Activated CD8-positive, alpha-beta memory T cell treated with anti-CD3 and anti-CD28 coated beads, Interleukin-2, amount 50 U/mL, for 4 hours (primary cell): ENCODE measurements at regions not wholly inside any gene's neighbourhood (a gene's known extent, or its start where the extent isn't known, plus 50 kb on each side); places are given as distances from the start of the nearest gene placed in this dataset.

ENCODE experiments used
- DNase-seq: peaks from one replicate; pipeline ENCODE4 v3.0.0-alpha.2; 2020

DNA sequence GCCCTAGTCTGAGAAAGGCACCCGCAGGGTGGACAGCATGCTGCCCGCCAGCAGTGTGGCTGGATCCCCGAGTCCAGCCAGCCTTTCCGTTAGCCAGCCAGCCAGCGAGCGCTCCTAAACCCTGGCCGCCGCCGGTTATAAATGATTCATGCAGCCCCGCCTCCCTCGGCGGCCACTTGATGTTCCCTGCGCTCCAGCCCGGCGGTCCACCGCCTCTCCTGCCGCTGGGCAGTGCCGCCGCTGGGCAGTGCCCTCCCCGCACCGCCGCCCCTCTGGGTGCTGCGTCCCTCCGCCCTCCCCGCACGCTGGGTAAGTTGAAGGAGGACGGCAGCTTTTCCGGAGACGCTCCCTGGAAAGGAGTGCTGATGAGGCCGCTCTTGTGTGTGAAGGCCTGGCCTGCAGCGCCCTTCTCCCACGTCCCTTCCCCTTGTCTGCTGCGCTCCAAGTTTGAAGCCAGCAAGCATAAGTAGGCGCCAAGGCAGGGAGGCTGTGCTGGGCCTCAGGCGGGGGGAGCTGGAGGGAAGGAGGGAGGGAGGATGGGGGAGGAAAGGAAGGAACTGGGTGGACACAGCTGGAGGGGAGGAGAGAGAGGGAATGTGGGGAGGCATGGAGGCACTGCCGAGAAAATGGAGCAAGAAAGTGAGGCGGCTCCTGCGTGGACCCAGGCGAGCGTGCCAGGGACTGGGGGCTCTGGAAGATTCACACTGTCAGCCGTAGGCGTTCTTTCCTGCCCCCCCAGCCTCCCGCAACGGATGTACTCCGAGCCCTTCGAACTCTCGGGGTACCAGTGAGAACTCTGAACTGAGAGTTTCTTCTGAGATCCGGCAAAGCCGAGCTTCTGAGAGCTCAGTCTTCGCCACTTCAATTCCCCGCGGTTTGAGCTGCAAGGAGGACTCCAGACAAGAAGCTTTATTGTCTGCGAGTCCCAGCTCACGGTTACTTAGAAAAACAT, 131.9 kb downstream of the GLI2 start:
- DNase-seq: no peak

DNA sequence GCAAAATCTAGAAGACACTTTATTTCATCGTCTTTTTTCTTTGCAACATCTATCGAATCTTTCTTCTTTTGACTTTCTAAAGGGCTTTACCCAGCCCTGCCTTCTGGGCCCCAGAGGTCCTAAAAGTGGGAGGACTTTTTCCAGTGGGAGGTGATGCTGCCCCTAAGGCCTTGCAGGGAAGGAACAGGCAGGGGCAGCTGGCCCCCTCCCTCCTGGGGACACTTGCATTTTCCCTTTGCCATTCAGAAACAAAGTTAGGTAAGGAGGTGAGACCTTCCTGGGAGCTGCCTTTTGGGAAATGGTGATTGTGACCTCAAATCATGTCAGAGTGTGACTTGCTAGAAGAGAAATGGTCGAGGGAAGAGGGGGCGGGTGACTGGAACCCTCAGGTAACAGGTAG, 132.7 kb downstream of the GLI2 start:
- DNase-seq: no peak

DNA sequence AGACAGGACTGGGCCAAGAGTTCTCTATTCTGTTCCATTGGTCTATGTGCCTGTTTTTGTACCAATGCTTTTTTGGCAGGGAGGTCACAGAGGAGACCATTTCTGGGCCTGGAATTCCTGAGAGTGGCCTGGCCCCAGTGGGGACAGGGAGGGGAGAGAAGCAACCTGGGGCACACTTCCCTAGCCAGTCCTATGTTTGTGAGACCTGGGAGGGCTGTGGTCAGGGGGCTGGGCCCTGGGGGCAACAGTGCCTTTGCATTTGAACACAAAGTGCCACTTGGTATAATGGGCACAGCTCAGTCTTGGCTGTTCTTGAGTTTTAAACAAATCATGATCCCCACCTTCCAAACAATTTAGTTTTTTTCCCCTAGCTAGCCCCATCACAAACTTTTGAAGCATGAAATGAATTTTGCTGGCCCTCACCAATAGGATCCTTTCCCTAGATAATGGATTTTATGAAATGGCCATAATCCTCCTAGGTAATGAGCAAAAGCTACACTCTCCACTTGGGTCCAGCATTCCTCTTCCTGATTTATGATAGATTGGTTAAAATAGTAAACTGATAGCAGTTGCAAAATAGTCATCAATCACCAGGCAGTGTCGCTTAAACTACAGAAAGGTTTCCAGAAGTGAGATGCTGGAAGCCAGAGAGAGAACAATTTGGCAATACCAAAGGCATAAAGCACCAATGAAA, 133.5 kb downstream of the GLI2 start:
- DNase-seq: no peak

DNA sequence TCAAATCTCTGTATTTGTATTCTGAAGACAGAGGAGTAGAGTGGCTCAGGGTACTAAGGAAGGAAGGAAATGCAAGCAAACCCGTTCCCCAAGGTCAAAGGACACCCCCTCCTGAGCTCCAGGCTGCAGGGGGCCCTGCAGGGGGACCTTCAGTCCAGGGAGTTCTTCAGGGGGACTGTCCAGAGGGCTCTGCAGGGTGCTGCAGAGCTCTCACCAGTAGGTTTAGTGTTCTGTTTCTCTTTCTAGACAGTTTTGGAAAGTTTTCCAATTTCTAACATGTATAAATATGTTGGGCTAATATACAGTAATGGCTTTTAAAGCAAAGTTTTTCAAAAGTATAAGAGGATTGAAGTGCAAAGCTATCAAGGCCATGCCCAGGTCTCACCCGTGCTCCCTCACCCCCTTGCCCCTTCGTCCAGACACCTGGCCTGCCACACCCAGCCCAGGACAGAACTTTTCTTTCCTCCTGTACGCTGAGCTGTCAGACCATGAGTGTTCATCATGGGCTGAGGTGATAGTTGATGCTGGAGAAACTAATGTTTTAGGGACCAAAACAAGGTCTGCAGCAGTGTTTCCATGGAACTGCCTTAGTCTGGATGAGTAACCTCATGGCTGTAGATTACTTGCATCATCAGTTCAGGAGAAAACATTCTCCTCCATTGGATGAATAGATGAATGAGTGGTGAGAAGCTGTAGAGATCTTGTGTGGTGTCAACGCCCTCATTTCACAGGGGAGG, 134.2 kb downstream of the GLI2 start:
- no peak for DNase-seq

DNA sequence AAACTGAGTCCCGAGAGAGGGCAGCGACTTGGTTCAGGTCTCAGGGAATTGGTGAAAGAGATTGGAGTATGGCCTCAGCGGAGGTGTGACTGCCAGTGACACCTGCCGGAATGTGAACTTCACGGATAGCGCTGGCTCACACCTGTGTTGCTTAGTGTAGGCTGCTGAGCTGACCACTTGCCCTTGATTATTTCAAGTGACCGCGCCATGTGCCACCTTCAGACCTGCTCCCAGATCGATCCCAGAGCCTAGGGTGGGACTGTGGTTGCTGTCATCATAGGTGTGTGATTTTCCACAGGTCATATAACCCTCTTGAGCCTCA, 134.8 kb downstream of the GLI2 start:
- no peak for DNase-seq

DNA sequence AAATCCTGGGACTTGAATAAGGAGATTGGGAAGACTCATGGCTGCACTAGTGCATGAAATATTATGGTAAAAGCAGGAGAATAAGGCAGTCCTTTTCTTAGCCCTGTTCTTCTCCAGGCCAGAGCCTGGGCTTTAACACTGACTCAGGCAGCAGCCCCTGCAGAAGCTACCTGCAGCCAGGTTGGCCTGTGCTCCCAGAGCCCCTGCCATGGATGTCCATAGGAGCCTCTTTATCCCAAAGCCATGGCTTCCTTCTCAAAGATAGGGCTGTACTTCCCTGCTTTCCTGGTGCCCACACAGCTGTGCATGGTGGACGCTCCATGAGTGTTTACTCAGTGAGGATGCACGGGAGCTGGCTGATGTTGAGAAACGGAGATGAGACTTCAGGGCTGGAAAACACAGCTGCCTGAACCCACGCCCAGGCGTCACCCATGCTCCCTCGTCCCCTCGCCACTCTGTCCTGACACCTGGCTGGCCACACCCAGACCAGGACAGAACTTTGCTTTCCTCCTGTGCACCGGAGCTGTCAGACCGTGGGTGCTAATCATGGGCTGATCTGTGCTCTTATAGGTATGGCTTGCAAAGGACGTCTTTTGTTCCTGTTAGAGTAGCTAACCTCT, 135.5 kb downstream of the GLI2 start:
- no peak for DNase-seq

DNA sequence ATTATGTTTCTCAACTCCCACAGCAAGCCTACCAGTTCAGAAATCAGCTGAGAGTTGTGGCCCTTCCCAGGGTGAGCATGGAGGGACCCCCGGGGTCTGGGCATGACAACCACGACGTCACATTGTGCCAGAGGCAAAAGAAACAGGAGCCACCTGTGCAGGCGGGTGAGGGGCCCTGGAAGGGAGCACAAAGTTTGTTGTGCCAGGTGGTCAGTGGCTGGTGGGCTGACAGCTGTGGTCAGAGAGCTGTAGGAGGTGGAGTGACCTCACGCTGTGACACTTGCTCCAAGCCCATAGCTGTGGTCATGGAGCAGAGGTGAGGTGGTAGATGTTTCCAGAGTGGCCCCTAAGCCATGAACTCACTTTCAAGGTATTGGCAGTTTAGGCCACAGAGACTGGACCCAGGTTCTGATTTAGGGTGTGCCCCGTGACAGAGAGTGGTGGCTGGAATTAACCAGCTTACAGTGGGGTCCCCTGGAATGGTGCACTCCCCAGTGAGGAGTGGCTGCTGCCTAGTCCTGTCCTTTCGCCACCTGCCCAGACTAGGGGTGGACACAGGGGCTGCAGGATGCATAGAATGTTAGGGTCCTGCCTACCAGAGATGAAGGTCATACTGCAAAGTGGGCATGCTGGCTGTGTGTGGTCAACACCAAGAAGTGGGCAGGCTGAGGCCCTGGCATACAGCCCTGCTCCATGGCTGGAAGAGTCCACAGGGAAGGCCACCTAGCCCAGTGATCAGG, 136.4 kb downstream of the GLI2 start:
- DNase-seq: no peak

DNA sequence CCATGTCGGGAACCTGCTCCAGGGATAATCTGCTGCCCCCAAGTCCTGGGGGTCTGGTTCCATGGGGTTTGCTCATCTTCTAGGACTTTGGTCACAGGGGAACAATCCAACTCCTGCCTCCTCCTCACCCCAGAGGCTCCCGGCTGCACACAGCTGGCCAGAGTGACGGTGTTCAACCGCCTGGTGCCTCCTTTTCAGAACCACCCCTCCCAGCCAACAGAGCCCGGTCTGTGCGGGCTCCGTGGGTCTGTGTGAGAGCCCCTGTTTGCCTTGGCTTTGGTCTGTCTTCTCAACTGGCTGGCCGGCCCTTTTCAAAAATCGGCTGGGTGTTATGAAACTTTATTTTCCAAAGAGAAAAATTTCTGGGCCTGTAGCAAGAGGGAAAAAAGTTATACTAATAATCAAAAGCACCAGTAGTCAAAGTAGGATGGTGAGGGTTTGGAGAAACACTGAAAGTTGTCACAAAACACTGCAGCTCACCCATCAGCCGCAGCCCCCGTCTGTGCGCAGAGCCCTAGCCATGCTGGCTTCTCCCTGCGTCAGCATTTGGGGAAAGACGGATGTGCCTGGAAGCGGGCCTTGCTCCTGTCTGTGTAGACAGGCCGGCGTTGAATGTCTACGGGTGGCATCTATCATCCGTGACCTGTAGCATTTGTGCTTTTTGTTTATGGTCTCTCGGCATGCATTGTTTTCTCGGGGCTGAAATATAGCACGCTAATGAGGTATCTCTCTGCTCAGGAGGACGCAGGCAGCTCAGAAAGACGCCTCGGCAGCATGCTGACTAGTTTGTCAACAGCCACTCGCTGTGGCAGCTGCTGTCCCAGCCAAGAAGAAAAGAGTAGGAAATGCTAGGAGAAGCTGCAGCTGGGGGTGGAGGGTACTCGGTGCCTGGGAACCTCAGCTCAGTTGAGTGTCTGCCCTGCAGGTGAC, 138.6 kb downstream of the GLI2 start:
- no peak for DNase-seq

DNA sequence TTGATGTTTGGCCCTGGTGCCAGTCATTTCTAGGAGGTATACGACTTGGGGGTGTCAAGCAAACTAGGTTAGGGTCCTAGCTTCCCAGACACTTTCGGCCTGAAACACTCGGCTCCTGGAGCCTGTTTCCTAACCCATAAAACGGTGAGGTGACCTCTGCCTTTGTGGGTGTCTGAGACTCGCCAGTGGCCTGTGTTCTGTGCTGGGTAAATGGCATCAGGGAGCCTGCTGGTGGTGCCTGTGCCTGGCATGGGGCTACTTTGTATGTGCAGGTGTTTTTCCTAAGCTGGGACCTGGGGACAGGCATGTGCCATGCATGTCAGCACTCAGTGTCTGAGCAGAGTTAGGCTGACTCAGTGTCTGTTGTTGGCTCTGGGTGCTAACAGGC, 139.2 kb downstream of the GLI2 start:
- no peak for DNase-seq

DNA sequence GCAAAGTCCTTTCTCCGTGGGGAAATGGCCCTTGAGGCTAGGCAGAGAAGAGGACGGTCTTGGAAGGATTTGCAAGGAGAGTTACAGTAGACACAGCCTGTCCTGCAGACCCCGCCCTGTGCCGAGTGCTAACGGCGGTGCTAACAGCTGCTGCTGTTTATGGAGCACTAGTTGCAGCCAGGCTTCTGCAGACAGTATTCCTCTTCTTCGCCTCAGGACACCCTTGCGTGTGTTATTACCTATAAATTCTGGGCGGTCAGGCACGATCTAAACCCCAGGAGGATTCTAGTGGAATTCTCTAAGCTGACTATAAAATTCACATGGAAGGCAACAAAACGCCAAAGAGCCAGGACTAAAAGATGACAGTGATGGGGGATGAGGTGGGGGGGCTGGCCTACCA, 139.8 kb downstream of the GLI2 start:
- no peak for DNase-seq

DNA sequence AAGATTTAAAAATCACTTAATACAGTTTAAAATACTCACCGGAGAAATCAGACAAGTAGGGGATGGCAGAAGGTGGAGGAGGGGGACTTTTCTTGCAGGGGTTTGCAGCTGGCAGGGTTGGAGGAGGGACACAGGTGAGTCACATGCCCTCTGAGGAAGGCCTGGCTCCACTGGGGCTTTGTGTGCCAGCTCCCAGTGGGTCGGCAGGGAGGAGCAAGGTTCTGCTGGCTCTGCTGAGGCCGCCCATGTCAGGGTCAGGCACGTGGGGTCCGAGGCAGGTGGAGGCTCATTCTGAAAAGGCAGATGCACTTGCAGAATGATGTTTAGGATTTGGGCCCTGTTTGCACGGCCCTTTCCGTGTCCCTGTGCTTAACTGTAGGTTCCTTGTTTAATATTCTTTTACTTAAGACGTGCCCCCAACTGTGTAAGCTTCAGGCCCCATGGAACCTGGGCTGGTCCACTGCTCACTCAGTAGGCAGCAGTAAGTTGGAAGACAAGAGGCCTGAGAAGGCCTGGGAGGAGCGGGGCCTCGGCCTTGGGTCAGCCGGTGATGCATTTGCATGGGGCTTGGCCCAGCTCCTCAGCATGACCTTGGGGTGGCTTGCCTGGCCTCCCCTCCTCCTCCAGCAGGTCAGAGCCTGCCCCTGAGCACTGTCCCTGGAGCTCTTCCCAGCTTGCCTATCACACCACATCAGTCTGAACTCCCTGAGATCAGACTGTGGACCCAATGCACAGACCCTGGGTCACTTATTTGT, 141.0 kb downstream of the GLI2 start:
- no peak for DNase-seq

DNA sequence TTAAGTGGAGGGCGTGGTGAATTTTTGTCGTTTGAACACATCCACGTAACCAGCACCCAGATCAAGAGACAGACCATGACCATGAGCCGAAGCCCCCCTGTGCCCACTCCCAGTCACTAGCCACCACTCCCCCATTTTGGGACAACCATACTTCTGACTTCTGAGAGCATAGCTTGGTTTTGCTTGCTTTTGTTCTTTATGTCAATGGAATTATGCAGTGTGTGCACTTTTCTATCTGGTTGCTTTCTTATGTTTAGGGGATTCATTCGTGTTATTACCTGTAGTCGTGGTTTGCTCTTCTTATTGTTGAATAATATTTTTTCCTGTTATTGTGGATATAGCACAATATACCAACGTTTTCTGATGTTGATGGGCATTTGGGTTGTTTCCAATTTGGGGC, 141.7 kb downstream of the GLI2 start:
- no peak for DNase-seq

DNA sequence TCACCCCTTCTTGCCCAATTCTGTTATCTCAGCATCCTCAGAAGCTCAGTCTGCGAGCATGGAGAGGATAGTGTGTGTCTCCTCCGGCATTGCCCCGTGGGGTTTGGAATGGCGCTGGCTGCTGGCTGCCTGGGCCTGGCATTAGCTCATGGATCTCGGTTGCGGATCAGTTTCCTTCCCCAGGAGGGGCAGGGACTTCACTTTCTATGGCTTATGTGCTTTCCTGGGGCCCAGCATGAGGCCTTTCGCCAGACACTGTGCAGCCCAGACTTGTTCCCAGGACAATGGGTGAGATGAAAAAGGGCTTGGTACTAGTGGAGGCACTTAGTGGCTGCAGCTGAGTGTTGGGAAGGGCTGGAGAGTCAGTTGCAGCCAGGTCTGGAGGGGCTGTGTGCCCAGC, 143.3 kb downstream of the GLI2 start:
- no peak for DNase-seq

DNA sequence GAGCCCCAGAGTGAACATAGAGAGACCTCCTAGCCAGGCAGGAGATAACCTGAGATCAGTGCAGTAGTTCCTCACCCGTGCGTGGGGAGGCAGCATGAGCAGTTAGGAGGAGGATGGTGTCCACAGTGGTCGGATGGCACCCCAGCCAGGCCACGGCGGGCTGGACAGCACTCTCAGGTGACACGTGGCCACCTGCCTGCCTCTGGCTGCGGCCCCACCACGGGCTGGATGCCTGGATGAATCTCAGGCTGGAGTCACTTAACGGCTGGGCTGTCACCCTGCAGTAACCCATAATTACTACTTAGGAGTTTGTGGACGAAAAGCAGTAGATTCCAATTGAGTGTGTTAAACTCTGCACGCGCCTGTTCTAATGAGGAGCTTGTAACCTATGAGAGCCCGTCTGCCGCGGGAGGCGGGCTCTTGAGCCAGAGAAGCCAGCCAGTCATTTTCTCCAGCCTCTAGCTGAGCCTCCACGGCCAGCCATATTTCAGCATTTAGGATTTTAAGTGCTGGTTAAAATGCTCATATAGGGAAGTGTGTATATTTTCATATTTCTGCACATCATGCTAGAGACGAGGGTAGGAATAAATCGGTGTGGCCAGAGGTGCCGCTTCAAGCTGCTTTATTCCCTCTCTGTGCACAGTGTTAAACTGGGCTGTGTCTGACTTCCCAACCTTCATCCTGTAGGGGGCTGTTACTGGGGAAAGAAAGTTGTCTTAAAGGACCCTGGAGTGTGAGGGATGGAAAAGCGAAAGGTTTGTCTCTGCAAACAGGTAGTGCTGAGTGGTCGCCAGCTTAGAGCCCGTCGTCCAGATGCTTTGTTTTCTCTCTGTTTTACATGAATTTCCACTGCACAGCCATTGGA, 144.0 kb downstream of the GLI2 start:
- no peak for DNase-seq

DNA sequence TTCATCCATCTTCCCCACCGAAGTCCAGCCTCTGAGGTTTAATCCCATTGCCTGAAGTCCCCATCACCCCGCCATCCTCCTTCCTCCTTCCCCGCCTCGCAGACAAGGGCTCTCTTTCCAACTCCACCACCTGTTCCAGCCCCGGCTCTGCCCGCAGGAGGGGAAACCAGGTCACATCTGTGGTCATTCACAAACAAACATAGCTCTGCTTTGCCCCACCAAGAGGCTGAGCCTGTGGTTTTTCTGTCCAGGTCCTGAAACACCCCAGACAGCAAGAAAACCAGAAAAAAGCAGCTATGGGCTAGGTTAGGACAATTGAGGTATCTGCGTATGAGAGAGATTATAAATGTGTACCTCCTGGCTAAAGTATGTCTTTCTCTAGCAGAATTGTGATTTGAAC, 144.7 kb downstream of the GLI2 start:
- DNase-seq: no peak

DNA sequence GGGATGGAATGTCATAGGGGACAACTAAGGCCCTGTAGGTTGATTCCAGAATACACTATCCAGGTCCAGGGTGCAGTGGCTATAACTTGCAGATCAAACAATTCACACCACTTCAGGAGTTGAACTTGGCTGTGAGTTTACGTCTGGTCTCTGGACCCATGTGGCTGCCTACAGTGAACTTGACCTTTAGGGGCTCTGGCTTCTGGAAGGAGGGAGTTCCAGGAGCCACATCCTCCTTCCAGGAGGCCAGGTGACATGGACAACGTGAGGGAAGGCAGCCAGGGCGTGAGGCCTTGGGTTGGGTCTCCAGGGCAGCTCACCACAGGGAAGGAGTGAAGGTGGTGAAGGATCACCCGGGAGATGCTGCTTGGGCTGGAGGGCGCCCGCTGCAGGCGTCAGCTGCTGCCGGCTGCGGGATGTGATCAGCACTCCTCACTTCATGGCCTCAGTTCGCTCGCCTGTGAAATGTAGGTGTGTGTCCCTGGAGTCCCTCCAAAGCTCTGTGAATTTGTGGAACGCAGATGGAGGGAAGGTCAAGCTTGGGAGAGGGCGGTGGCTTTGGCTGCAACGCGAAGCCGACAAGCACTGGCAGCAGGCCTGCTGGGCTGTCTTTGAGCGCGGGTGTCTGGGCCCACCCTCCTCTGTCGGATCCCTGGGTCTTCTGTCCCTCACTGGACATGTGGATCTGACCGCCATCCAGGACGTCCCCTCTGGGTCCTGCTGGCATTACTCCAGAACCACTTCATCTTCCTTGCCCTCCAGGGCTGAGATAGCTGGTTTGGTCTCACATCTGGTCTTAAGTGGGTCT, 146.5 kb downstream of the GLI2 start:
- DNase-seq: no peak

DNA sequence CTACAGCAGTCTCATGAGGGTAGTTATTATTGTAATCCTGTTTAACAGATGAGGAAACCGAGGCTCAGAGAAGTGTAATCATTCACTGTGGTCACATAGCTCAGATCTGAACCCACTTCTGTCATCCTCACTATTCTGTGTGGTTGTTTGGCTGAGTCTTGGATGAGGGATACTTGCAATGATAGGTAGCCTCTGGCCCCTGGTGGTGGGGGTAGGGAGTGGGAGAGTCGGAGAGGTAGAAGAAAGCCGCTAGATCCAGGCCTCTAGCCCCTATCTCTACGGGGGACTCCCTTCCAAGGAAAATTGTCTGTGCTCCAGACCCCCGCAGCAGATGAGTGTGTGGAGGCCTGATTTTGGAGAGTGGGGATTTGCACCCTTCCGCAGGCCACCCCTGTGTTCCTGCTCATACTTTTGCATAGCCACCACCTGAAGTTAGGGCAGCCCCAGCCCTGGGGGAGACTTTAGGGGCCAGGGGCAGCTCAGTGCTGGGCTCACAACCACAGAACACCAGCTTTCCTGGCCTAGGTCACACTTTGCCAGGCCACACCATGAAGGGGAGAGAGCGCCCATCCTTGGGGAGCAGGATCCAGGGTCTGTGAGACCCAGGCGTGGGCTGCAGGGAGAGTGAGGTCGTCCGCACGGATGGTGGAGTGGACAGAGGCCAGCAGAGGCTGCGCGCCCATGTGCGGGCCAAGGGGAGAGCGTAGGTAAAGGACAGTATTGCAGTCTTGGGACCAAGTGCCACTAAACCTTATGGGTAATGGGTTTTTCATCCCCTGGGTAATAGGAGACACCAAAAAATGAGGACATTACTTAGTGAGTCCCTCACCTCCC, 148.2 kb downstream of the GLI2 start:
- DNase-seq: no peak
